ENCODE measurements at regions not wholly inside any gene's neighbourhood (a gene's known extent, or its start where the extent isn't known, plus 50 kb on each side); places are given as distances from the start of the nearest gene placed in this dataset.

DNA sequence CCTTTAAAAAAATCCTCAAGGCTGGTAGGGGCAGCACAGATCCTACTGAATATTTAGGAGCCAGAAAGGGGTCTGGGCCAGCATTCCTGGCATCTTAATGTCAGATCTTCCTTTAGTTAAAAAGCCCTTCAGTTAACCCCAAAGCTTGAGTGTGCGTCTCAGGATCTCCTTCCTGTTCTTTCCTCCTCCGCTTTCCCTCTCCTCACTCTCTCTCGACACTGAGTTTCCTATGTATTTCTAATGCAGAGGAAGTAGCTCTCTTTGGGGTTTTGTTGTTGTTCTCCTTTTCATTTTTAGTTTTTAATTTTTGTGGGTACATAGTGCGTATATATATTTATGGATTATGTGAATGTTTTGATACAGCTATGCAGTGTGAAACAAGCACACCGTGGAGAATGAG is 109.9 kb upstream of the COPS8 start:
- Mint-ChIP-seq H3K4me1 (ENCODE audit: low read depth) (peaks cover 2% of the 10 kb centered on the region), H3K9me3 (ENCODE audit: insufficient read depth) (no peaks in the 10 kb centered on the region), H3K27ac (no peak overlapping the region), H3K4me3 (no peak overlapping the region), H3K36me3 (ENCODE audit: low read depth) (no peaks in the 10 kb centered on the region), H3K27me3 (ENCODE audit: low read depth) (peaks cover 12% of the 10 kb centered on the region)
- ATAC-seq (no peak), DNase-seq (no peak)
- ChIA-PET POLR2A (no interaction called here), CTCF (no interaction called here)

DNA sequence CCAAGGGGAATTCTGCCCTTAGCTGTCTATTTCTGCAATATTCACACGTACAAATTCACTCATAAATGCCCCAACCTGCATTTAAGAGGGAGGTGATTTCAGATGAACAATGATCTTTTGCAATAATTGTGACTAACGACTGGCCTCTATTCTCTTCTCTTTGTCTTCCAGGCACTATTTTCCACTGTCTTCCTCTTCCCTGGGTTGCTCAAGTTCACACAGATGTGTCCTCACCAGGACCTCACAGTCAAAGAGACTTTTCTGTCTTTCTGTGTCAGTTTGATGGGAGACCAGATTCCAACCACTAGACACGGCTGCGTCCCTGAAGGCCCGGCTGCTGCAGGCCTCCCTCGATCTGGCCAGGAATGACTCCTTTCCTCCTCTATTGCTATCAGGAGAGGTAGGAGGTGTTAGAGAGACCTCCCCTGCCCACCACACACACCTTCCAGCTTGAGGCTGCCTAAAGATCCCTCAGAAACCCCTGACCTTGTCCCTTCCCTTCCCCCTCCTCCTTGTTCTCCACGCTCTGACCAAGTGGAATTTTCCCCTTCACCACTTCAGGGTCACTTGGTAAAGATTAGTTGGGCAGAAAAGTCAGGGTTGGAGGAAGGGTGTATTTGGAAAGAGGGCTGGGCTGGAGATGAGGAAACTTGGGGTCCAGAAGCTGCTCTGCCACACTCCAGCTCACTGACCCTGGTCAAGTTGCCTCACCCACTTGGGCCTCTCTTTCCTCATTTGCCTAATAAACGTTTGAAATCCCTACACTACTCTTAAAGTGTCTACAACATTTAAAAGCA is 109.2 kb upstream of the COPS8 start:
- DNase-seq (no peak), ATAC-seq (no peak)
- Mint-ChIP-seq H3K4me3 (no peak overlapping the region), H3K27me3 (ENCODE audit: low read depth) (peaks cover 12% of the 10 kb centered on the region), H3K4me1 (ENCODE audit: low read depth) (no peaks in the 10 kb centered on the region), H3K9me3 (ENCODE audit: insufficient read depth) (no peaks in the 10 kb centered on the region), H3K36me3 (ENCODE audit: low read depth) (no peaks in the 10 kb centered on the region), H3K27ac (no peak overlapping the region)
- ChIA-PET POLR2A (no interaction called here), CTCF (no interaction called here)

DNA sequence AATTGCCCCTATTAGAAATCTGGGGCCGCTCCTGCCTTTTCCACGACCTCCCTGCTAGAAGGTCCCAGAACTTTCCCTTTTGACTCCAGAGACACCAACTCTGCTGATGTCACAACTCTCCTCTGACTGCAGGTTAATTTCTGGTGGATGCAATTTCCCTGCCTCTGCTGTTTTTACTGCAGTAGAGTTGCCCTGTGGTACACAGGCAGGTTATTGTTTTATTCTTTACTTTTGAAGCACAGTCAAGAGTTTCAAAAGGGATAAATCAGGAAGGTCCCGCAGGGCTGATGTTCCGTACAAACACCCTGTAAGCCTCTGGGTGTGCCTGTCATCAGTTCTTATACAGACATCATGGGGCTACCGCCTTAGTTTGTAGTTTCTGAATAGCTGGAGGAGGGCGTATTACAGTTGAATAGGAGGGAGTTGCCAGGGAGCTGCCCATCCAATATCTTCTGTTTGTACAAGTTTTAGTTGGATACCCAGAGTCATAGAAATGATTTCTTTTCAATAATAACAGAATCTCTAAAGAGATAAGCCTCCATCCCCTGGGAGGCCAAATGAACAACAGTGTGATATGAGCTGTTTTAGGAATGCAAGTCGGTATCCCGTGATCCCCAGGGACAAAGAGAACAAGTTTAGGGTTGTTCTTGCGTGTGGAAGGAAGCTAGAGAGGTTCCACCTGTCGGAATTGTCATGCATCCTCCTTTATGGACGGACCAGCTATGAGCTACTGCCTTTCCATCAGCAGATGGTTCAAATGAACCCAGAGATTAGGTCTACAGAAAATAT is 108.4 kb upstream of the COPS8 start:
- H3K36me3 Mint-ChIP-seq (ENCODE audit: low read depth) = no peaks in the 10 kb centered on the region
- ATAC-seq (no peak), DNase-seq (no peak)
- H3K4me1 Mint-ChIP-seq (ENCODE audit: low read depth) = no peaks in the 10 kb centered on the region
- no peak overlapping the region for H3K27ac Mint-ChIP-seq
- no peaks in the 10 kb centered on the region for H3K9me3 Mint-ChIP-seq (ENCODE audit: insufficient read depth)
- peaks cover 15% of the 10 kb centered on the region for H3K27me3 Mint-ChIP-seq (ENCODE audit: low read depth)
- CTCF ChIA-PET = no interaction called here
- POLR2A ChIA-PET = no interaction called here
- H3K4me3 Mint-ChIP-seq = no peak overlapping the region

DNA sequence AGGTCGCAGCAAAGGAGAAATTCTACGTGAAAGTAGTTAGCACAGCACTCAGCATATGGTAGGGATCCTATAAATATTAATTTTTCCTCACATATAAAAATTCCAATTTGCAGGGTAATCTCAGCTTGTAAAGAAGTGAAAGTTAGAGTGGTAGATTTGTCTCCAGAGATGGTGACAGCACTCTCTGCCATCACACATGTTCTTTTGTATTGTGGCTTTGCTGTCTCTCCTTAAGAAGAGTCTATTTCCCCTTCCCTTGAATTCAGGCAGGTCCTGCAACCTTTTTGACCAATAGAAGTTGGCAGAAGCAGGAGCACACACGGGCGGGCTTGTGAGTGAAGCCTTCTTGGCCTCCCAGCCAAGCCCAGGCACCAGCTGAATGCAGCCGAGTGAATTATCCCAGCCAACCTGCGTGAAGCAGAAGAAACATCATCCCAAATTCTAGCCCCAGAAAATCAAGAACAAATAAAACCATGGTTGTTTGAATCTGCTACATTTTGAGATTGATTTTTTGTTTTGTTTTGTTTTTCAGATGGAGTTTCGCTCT is 107.8 kb upstream of the COPS8 start:
- H3K27me3 Mint-ChIP-seq (ENCODE audit: low read depth) = peaks cover 15% of the 10 kb centered on the region
- H3K27ac Mint-ChIP-seq = no peak overlapping the region
- DNase-seq = no peak
- no peak overlapping the region for H3K4me3 Mint-ChIP-seq
- ChIA-PET CTCF (no interaction called here), POLR2A (no interaction called here)
- no peaks in the 10 kb centered on the region for H3K4me1 Mint-ChIP-seq (ENCODE audit: low read depth)
- H3K9me3 Mint-ChIP-seq (ENCODE audit: insufficient read depth) = no peaks in the 10 kb centered on the region
- H3K36me3 Mint-ChIP-seq (ENCODE audit: low read depth) = no peaks in the 10 kb centered on the region
- no peak for ATAC-seq

DNA sequence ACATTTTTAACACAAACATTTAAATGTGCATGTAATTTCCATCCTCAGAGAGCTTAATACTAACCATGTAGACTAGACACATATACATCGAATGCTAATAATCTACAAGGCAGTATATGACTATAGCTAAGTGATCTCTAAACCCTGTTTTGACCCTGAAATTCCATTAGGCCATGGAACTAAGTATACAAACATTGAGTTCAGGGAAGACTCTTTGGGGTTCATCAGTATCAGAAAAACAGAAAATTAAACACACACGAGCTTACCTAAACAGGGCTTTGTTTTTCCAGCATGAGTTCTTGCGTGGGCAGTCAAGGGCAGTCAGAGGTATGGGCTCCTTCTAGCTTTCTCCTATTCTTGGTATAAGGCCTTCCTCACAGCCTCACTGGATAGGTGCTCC is 106.0 kb upstream of the COPS8 start:
- peaks cover 18% of the 10 kb centered on the region for H3K27me3 Mint-ChIP-seq (ENCODE audit: low read depth)
- no peaks in the 10 kb centered on the region for H3K36me3 Mint-ChIP-seq (ENCODE audit: low read depth)
- no peaks in the 10 kb centered on the region for H3K9me3 Mint-ChIP-seq (ENCODE audit: insufficient read depth)
- CTCF ChIA-PET = no interaction called here
- no peak overlapping the region for H3K4me3 Mint-ChIP-seq
- no peak for DNase-seq
- no peak overlapping the region for H3K27ac Mint-ChIP-seq
- ATAC-seq = no peak
- H3K4me1 Mint-ChIP-seq (ENCODE audit: low read depth) = no peaks in the 10 kb centered on the region
- POLR2A ChIA-PET = no interaction called here

DNA sequence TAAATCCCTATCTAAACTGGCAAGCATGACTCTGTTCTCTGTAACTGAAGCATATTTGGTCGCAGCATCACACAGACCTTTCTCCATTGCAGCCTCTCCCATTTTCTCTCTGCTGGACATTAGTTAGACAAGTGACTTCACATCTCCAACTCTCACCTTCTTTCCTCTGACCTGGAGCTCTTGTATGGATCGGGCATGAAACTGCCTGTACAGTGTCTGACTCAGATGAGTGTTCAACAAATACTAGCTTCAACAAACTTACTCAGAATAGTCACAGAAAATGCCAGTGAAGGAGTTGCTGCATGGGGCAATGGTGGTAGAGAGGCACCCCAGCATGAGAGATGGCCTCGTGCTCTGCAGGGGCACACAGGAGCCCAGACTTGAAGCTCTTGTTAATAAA is 104.7 kb upstream of the COPS8 start:
- Mint-ChIP-seq H3K27me3 (ENCODE audit: low read depth) (peaks cover 19% of the 10 kb centered on the region), H3K27ac (no peak overlapping the region), H3K36me3 (ENCODE audit: low read depth) (no peaks in the 10 kb centered on the region), H3K4me1 (ENCODE audit: low read depth) (no peaks in the 10 kb centered on the region), H3K4me3 (no peak overlapping the region), H3K9me3 (ENCODE audit: insufficient read depth) (no peaks in the 10 kb centered on the region)
- ChIA-PET POLR2A (no interaction called here), CTCF (no interaction called here)
- DNase-seq (no peak), ATAC-seq (no peak)

DNA sequence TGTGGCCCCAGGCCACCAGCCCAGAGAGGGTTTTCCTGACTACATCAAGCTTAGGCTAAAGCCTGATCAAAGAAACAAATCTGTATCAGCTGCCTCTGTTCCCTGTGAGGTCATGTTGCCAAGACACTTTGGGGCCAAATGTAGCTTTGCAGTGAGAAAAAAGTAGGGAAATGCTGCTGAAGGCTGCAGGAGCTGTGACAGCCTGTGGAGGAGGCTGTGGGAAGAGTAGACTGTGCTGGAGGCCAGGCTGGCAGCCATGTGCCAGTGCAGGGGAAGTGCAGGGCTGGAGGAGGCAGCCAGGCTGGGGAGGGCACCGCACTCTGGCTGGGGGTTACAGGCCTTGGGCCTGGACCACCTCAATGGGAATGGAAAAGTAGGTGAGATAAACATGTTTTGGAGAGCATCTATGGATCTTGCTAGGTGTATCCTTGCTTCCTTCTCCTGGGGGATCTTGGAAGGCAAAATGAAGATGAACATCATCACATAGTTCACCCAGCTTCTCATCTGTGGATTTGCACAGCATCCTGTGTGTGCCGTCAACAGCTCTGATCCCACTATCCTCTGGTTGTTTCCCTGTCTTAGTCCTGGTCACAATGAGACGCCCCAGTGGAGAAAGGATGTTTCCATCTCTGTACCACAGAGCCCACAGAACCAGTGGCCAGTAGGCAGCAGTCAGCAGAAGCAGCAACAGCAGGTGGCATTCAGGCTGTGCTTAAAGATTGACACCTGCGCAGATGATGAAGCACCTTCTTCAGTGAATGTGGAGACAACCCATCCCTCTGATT is 103.8 kb upstream of the COPS8 start:
- no peaks in the 10 kb centered on the region for H3K9me3 Mint-ChIP-seq (ENCODE audit: insufficient read depth)
- no peaks in the 10 kb centered on the region for H3K4me1 Mint-ChIP-seq (ENCODE audit: low read depth)
- ATAC-seq = no peak
- no peak for DNase-seq
- H3K27ac Mint-ChIP-seq = no peak overlapping the region
- H3K36me3 Mint-ChIP-seq (ENCODE audit: low read depth) = no peaks in the 10 kb centered on the region
- peaks cover 19% of the 10 kb centered on the region for H3K27me3 Mint-ChIP-seq (ENCODE audit: low read depth)
- no peak overlapping the region for H3K4me3 Mint-ChIP-seq
- ChIA-PET CTCF (no interaction called here), POLR2A (no interaction called here)

DNA sequence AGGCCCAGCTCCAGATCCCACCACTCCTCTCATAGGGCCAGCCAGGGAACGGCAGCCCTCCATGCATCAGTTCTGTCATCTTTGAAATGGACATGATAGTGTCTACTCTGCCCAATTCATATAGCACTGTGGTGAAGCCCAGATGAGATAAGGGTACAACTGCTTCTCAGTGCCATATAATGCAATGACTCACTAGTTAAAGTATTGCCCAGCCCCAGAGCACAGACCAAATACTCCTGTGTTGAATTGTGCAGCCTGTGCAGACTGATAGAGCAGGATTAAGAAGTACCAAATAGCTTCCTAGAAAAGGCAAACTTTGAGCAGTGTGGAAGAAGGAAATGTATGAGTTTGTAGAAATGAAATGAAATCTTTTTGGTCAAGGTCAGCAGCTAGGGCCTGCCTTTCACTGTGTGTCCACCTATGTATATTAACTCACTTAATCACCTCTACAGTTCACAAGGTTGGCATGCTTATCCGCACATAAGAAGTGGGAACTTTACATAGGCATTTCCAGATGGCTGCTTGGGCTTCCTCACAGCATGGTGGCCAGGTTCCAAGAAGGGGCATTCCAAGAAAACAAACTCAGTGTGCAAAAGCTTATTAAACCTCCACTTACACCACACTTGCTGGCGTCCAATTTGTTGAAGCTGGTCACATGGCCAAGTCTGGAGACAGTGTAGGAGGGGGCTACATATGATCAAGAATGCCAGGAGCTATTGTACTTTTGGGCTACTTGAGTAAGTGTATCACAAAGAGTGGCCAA is 102.8 kb upstream of the COPS8 start:
- Mint-ChIP-seq H3K9me3 (ENCODE audit: insufficient read depth) (no peaks in the 10 kb centered on the region), H3K27me3 (ENCODE audit: low read depth) (peaks cover 14% of the 10 kb centered on the region), H3K4me1 (ENCODE audit: low read depth) (no peaks in the 10 kb centered on the region), H3K27ac (no peak overlapping the region), H3K4me3 (no peak overlapping the region), H3K36me3 (ENCODE audit: low read depth) (no peaks in the 10 kb centered on the region)
- ATAC-seq = no peak
- ChIA-PET POLR2A (no interaction called here), CTCF (no interaction called here)
- DNase-seq = no peak

DNA sequence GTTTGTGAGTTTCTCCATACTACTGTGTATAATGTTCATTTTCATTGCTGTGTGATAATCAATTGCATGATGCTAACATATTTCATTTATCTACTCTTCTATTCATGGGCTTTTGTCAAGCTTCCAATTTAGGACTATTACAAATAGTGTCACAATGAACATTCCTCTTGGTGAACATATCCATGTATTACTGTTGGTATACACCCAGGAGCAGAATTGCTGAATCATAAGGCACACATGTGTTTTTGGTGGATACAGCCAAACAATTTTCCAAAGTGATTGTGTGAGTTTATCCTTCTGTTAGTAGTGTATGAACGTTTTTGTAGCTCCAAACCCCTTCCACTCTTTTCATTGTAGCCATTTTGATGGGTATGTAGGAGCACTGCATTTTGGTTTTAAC is 101.6 kb upstream of the COPS8 start:
- ATAC-seq (no peak), DNase-seq (no peak)
- peaks cover 19% of the 10 kb centered on the region for H3K27me3 Mint-ChIP-seq (ENCODE audit: low read depth)
- ChIA-PET CTCF (no interaction called here), POLR2A (no interaction called here)
- no peaks in the 10 kb centered on the region for H3K36me3 Mint-ChIP-seq (ENCODE audit: low read depth)
- H3K4me1 Mint-ChIP-seq (ENCODE audit: low read depth) = no peaks in the 10 kb centered on the region
- H3K27ac Mint-ChIP-seq = no peak overlapping the region
- no peak overlapping the region for H3K4me3 Mint-ChIP-seq
- H3K9me3 Mint-ChIP-seq (ENCODE audit: insufficient read depth) = no peaks in the 10 kb centered on the region

DNA sequence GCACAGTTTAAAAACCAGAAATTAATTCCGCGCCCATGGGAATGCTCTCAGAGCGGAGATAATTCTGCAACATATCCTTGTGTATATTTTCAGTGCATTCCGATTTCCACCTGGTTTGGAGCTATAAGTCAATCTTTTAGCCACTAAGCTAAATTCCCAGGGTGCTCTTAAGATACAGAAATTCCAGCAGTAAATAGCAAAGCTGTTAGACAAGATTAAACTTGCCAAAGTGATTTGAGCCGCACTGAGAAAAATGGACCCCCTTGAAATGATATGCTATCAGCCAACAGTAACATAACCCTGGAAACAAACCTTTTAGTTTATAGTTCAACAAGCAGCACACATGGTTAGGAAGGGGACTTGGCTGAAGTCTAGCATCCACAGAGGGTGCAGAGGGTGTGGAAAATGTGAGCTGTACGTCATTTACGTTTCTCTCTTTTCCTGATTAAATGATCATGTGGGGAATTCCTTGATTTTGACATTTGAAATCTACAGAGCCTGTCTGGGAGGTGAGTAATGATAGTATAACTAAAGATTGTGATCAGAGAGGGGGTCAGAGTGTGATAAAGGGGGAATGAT is 99.8 kb upstream of the COPS8 start:
- CTCF ChIA-PET = no interaction called here

DNA sequence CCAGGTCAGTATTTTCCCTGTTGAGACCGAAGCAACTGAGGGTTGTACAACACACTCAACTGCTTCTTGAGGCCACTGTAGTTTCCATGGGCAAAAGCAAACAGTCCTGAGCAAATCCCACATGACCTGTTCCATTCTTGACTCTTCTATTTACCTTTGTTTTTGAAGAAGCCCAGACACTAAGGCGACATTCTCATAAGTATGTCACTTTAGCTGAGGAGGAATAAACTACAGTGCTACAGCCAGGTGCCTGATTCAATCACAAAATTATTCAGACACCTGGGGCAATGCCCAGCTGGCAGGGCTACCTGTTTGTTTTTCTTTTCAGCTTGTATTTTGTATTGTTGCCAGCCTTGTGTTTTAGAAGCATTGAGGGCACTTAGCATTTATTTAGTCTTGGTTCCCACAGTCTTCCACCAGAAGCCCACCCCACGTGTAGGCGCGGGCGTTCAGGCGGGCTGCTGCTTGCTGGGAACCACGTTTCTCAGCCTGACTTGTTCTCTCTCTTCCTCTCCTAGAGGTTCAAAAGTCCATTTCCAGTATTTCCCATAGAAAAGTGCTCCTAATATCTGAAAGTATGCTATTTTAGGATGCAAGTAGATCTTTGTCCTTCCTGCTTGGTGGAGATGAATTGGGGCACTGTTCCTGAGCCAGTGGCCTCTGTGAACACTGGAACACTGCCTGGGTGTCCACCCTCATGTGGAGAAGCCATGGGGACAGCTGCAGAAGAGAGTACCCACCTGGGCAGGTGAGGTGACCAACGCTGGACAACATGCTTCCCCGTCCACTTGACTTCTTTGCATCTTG is 99.0 kb upstream of the COPS8 start:
- CTCF ChIA-PET = no interaction called here

More for the DNA sequence above, 99.8 kb upstream of the COPS8 start:
- Mint-ChIP-seq H3K36me3 (ENCODE audit: low read depth) (no peaks in the 10 kb centered on the region), H3K27me3 (ENCODE audit: low read depth) (peaks cover 17% of the 10 kb centered on the region), H3K4me1 (ENCODE audit: low read depth) (no peaks in the 10 kb centered on the region), H3K4me3 (no peak overlapping the region), H3K9me3 (ENCODE audit: insufficient read depth) (no peaks in the 10 kb centered on the region), H3K27ac (no peak overlapping the region)
- POLR2A ChIA-PET = no interaction called here
- ATAC-seq = no peak
- DNase-seq = no peak

More for the DNA sequence above, 99.0 kb upstream of the COPS8 start:
- Mint-ChIP-seq H3K9me3 (ENCODE audit: insufficient read depth) (no peaks in the 10 kb centered on the region), H3K4me1 (ENCODE audit: low read depth) (no peaks in the 10 kb centered on the region), H3K4me3 (no peak overlapping the region), H3K36me3 (ENCODE audit: low read depth) (no peaks in the 10 kb centered on the region), H3K27me3 (ENCODE audit: low read depth) (peaks cover 16% of the 10 kb centered on the region), H3K27ac (no peak overlapping the region)
- POLR2A ChIA-PET = no interaction called here
- ATAC-seq (no peak), DNase-seq (no peak)

All from activated CD8-positive, alpha-beta T cell treated with anti-CD3 and anti-CD28 coated beads, Interleukin-2, amount 10 ng/mL, durations not matched to agents 7 days and 5 days (primary cell).